ENCODE measurements at regions not wholly inside any gene's neighbourhood (a gene's known extent, or its start where the extent isn't known, plus 50 kb on each side); places are given as distances from the start of the nearest gene placed in this dataset.

DNA sequence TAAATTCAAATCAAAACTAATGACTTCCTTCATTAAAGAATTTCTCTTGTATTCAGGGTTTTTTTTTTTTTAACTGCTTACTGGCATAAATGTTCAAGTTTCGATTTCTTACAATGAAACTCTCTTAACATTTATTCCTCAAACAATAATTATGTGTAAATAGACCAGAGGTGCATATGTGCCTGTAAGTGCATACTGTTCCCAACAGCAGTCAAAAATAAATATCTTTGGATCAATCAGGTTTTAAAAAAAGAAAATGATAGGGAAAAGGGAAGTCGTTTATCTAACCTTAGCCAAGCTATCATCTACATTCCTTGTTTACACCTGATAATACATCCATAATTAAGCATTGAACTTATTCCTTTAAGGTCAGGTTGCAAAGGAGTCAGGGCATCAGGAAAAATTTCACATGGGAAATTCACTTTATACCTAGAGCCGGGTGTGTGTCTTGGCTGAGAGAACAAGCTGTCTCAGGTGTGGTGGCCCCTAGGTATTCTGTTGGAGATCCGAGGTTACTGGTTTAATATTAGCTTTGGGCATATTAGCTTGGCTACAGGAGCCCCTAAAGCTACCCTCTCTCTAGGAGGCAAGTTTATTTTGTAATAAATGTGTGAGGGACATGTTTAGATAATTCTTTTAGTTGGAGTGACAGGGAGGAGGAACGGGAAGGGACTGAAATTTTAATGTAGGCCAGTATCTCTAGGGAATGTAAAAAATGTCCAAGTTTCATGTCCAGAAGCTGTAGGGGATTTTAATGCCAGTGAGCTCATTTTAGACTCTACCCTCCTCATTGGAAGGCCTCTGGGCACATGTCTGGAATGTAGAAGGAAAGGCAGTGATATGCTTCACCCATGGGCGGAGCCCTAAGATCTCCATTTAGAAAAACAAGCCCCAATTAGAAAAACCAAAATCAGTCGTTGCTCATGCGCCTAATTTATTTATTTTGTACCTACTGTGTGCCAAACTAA, 327.9 kb upstream of the PROX1 start:
- H3K4me3 ChIP-seq (ENCODE audit: low read length) = no peak overlapping the region
- no peaks in the 10 kb centered on the region for H4K20me1 ChIP-seq (ENCODE audit: insufficient read depth, low read length)
- H3K36me3 ChIP-seq (replicated peaks; ENCODE audit: insufficient read depth, low read length) = no peaks in the 10 kb centered on the region
- no peak for TF ChIP-seq EZH2phosphoT487 (IDR thresholded peaks at IDR 0.05; ENCODE audit: low read length)
- no peak for TF ChIP-seq EZH2 (optimal IDR thresholded peaks at IDR 0.05; ENCODE audit: low read depth, low read length)
- TF ChIP-seq, protein P1, sequence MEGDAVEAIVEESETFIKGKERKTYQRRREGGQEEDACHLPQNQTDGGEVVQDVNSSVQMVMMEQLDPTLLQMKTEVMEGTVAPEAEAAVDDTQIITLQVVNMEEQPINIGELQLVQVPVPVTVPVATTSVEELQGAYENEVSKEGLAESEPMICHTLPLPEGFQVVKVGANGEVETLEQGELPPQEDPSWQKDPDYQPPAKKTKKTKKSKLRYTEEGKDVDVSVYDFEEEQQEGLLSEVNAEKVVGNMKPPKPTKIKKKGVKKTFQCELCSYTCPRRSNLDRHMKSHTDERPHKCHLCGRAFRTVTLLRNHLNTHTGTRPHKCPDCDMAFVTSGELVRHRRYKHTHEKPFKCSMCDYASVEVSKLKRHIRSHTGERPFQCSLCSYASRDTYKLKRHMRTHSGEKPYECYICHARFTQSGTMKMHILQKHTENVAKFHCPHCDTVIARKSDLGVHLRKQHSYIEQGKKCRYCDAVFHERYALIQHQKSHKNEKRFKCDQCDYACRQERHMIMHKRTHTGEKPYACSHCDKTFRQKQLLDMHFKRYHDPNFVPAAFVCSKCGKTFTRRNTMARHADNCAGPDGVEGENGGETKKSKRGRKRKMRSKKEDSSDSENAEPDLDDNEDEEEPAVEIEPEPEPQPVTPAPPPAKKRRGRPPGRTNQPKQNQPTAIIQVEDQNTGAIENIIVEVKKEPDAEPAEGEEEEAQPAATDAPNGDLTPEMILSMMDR (IDR thresholded peaks at IDR 0.05; ENCODE audit: low read length) = no peak
- no peak overlapping the region for H3K9ac ChIP-seq (ENCODE audit: low read length)
- no peak overlapping the region for H2AFZ ChIP-seq (ENCODE audit: low read length)
- H3K9me3 ChIP-seq (replicated peaks; ENCODE audit: insufficient read depth, low read length) = no peaks in the 10 kb centered on the region
- no peaks in the 10 kb centered on the region for H3F3A ChIP-seq (ENCODE audit: insufficient read depth, low read length)
- H3K27ac ChIP-seq (ENCODE audit: low read length) = no peak overlapping the region
- no peaks in the 10 kb centered on the region for H3K79me2 ChIP-seq (ENCODE audit: low read length)
- H3K9me2 ChIP-seq (replicated peaks; ENCODE audit: insufficient read depth, low read length) = no peaks in the 10 kb centered on the region
- no peaks in the 10 kb centered on the region for H3K27me3 ChIP-seq (replicated peaks; ENCODE audit: insufficient read depth, low read length)
- H3K4me2 ChIP-seq (ENCODE audit: low read depth, low read length) = no peak overlapping the region
- DNase-seq = no peak
- no peaks in the 10 kb centered on the region for H3K4me1 ChIP-seq (ENCODE audit: low read length)

DNA sequence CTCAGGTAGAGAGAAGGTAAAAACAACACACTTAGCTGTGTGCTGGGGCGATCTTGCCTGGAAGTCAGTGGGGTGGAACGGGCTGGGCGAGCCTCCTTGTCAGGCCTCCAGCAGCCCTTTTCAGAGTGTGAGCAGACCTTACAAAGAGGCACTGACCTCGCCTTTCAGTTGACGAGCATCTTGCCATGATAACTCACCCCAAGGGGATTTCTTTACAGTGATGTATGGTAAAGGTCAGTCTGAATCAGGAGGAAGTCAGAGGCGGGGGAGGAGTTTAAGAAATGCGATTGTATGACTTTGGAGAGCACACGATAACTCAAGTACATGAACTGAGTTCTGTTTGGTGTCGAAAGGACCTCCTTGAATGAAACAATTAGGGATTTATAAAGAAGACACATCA, 326.5 kb upstream of the PROX1 start:
- no peaks in the 10 kb centered on the region for H3K4me1 ChIP-seq (ENCODE audit: low read length)
- no peak overlapping the region for H3K27ac ChIP-seq (ENCODE audit: low read length)
- no peaks in the 10 kb centered on the region for H3K9me2 ChIP-seq (replicated peaks; ENCODE audit: insufficient read depth, low read length)
- no peaks in the 10 kb centered on the region for H3F3A ChIP-seq (ENCODE audit: insufficient read depth, low read length)
- no peaks in the 10 kb centered on the region for H3K36me3 ChIP-seq (replicated peaks; ENCODE audit: insufficient read depth, low read length)
- DNase-seq = no peak
- TF ChIP-seq EZH2 (optimal IDR thresholded peaks at IDR 0.05; ENCODE audit: low read depth, low read length) (no peak), EZH2phosphoT487 (IDR thresholded peaks at IDR 0.05; ENCODE audit: low read length) (no peak)
- TF ChIP-seq, protein P1 (IDR thresholded peaks at IDR 0.05; ENCODE audit: low read length) = no peak
- no peaks in the 10 kb centered on the region for H3K79me2 ChIP-seq (ENCODE audit: low read length)
- no peaks in the 10 kb centered on the region for H4K20me1 ChIP-seq (ENCODE audit: insufficient read depth, low read length)
- H3K4me2 ChIP-seq (ENCODE audit: low read depth, low read length) = no peak overlapping the region
- no peaks in the 10 kb centered on the region for H3K9me3 ChIP-seq (replicated peaks; ENCODE audit: insufficient read depth, low read length)
- no peak overlapping the region for H3K4me3 ChIP-seq (ENCODE audit: low read length)
- H3K9ac ChIP-seq (ENCODE audit: low read length) = no peak overlapping the region
- H3K27me3 ChIP-seq (replicated peaks; ENCODE audit: insufficient read depth, low read length) = no peaks in the 10 kb centered on the region
- no peak overlapping the region for H2AFZ ChIP-seq (ENCODE audit: low read length)

DNA sequence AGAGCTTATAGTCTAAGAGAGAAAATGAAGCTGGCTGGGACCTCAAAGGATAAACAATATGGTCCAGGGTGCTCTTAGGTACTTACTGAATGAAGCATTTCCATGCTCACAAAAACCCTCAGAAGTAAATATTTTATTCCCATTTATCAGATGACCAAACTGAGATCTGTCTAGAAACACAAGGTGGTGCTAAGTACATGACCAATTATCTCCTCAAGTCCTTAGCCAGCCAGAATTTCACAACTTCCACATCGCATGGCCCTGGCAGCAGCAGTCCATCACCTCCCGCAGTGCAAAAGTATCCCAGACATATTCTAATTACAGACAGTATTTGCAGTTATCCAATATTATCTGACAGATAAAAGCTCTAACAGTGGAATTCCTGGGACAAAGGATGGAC, 321.7 kb upstream of the PROX1 start:
- Histone ChIP-seq H4K20me1 (ENCODE audit: insufficient read depth, low read length) (no peaks in the 10 kb centered on the region), H3K36me3 (replicated peaks; ENCODE audit: insufficient read depth, low read length) (no peaks in the 10 kb centered on the region), H3K4me3 (ENCODE audit: low read length) (no peak overlapping the region), H3K9ac (ENCODE audit: low read length) (no peak overlapping the region), H3K4me2 (ENCODE audit: low read depth, low read length) (no peak overlapping the region), H3K9me3 (replicated peaks; ENCODE audit: insufficient read depth, low read length) (no peaks in the 10 kb centered on the region), H3F3A (ENCODE audit: insufficient read depth, low read length) (peaks cover 17% of the 10 kb centered on the region), H2AFZ (ENCODE audit: low read length) (no peak overlapping the region), H3K4me1 (ENCODE audit: low read length) (peaks cover 37% of the 10 kb centered on the region), H3K27ac (ENCODE audit: low read length) (no peak overlapping the region), H3K9me2 (replicated peaks; ENCODE audit: insufficient read depth, low read length) (no peaks in the 10 kb centered on the region), H3K27me3 (replicated peaks; ENCODE audit: insufficient read depth, low read length) (no peaks in the 10 kb centered on the region), H3K79me2 (ENCODE audit: low read length) (no peaks in the 10 kb centered on the region)
- no peak for TF ChIP-seq EZH2 (optimal IDR thresholded peaks at IDR 0.05; ENCODE audit: low read depth, low read length)
- no peak for DNase-seq

DNA sequence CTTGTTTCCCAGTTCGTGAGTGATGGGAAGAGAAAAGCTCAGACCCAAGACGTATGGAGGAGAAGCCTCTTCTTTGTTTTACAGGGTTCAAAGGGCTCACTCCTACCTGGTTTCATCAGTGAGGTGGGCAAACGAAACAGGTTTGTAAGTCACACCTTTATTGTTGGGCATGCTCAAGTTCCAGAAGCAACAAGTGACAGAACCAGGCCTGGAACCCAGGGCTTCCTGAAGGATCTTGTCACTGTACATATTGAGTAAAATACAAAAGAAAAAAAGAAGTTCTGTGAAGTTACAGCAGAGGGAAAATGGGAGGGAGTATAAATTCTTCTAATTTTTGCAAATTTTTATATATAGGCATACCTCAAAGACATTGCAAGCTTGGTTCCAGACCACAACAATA, 320.9 kb upstream of the PROX1 start:
- no peak for DNase-seq
- no peaks in the 10 kb centered on the region for H3K9me3 ChIP-seq (replicated peaks; ENCODE audit: insufficient read depth, low read length)
- H3K27ac ChIP-seq (ENCODE audit: low read length) = no peak overlapping the region
- H3K4me2 ChIP-seq (ENCODE audit: low read depth, low read length) = no peak overlapping the region
- no peak overlapping the region for H3K9ac ChIP-seq (ENCODE audit: low read length)
- H3K4me3 ChIP-seq (ENCODE audit: low read length) = no peak overlapping the region
- TF ChIP-seq EZH2phosphoT487 (IDR thresholded peaks at IDR 0.05; ENCODE audit: low read length) = no peak
- H2AFZ ChIP-seq (ENCODE audit: low read length) = no peak overlapping the region
- H3F3A ChIP-seq (ENCODE audit: insufficient read depth, low read length) = peaks cover 17% of the 10 kb centered on the region
- no peaks in the 10 kb centered on the region for H3K27me3 ChIP-seq (replicated peaks; ENCODE audit: insufficient read depth, low read length)
- H3K4me1 ChIP-seq (ENCODE audit: low read length) = peaks cover 39% of the 10 kb centered on the region
- H3K36me3 ChIP-seq (replicated peaks; ENCODE audit: insufficient read depth, low read length) = no peaks in the 10 kb centered on the region
- no peaks in the 10 kb centered on the region for H3K79me2 ChIP-seq (ENCODE audit: low read length)
- no peaks in the 10 kb centered on the region for H3K9me2 ChIP-seq (replicated peaks; ENCODE audit: insufficient read depth, low read length)
- H4K20me1 ChIP-seq (ENCODE audit: insufficient read depth, low read length) = no peaks in the 10 kb centered on the region

All from MM.1S (cell line).